Erythroblast (primary cell): ENCODE measurements at regions not wholly inside any gene's neighbourhood (a gene's known extent, or its start where the extent isn't known, plus 50 kb on each side); places are given as distances from the start of the nearest gene placed in this dataset.

Source experiments
- GATA1 ChIP-seq: IDR thresholded peaks from 2 replicates; pipeline ENCODE4 v1.6.1; 2011; ENCODE audit warnings: low read depth, mild to moderate bottlenecking, control low read depth, low read length, moderate library complexity
- POLR2A ChIP-seq: IDR thresholded peaks from 2 replicates; pipeline ENCODE4 v1.6.1; 2011; ENCODE audit warnings: mild to moderate bottlenecking, low read length

DNA sequence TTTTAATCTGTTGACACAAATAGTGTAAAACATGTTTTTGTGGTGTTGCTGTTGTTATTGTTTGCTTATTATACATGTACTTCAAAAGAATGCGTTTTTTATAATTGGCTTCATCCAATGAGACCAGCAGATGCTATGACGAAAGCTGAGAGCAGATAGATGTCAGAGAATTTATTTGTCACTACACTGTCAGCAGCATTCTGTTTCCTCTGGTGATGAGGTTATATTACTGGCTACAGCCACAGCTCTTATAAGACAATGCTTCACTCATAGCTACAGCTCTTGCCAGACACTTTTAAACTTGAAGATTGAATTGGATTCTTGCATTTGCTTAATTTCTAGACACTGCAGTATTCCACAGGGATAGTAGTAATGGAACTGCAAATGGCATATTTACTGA, 860.5 kb downstream of the TBC1D32 start:
- no peak for TF ChIP-seq POLR2A
- no peak for TF ChIP-seq GATA1
